Mesenchymal stem cell (in vitro differentiated cells and primary cell): ENCODE measurements at regions not wholly inside any gene's neighbourhood (a gene's known extent, or its start where the extent isn't known, plus 50 kb on each side); places are given as distances from the start of the nearest gene placed in this dataset.

ENCODE experiments used
- DNase-seq: peaks from one replicate; pipeline ENCODE4 v3.0.0-alpha.2; 2013
- H2AFZ ChIP-seq: one replicate; pipeline ENCODE4 v1.6.1; 2013; ENCODE audit warnings: low read depth, mild to moderate bottlenecking, control low read depth, inconsistent platforms, low read length, moderate library complexity
- H2AK5ac ChIP-seq: 2 replicates; pipeline ENCODE4 v1.6.1; 2013; ENCODE audit warnings: low read length, moderate library complexity, mild to moderate bottlenecking, inconsistent platforms; ENCODE audit not compliant: severe bottlenecking
- H2BK120ac ChIP-seq: one replicate; pipeline ENCODE4 v1.6.1; 2013; ENCODE audit warnings: low read depth, mild to moderate bottlenecking, inconsistent platforms, low read length, moderate library complexity
- H2BK12ac ChIP-seq, 2 experiments: one replicate each; pipeline ENCODE4 v1.6.1; 2013; ENCODE audit warnings: inconsistent platforms in 2 of 2, low read length in 2 of 2, mild to moderate bottlenecking in 2 of 2, moderate library complexity in 2 of 2, control low read depth in 1 of 2
- H2BK15ac ChIP-seq: one replicate; pipeline ENCODE4 v1.6.1; 2013; ENCODE audit warnings: mild to moderate bottlenecking, low read depth, inconsistent platforms; ENCODE audit not compliant: poor library complexity, severe bottlenecking
- H2BK5ac ChIP-seq: 2 replicates; pipeline ENCODE4 v1.6.1; 2013; ENCODE audit warnings: low read depth, mild to moderate bottlenecking, low read length, control low read depth, inconsistent platforms; ENCODE audit not compliant: poor library complexity, severe bottlenecking
- H3K14ac ChIP-seq, 2 experiments: one replicate each; pipeline ENCODE4 v1.6.1; 2013; ENCODE audit warnings: inconsistent platforms in 2 of 2, low read length in 2 of 2, control low read depth in 1 of 2, mild to moderate bottlenecking in 1 of 2, moderate library complexity in 1 of 2
- H3K18ac ChIP-seq, 2 experiments: one replicate each; pipeline ENCODE4 v1.6.1; 2013; ENCODE audit warnings: inconsistent platforms in 2 of 2, low read length in 2 of 2, control low read depth in 1 of 2, low read depth in 1 of 2, mild to moderate bottlenecking in 1 of 2
- H3K23ac ChIP-seq, 2 experiments: one replicate each; pipeline ENCODE4 v1.6.1; 2013; ENCODE audit warnings: inconsistent platforms in 2 of 2, low read length in 2 of 2, mild to moderate bottlenecking in 2 of 2, moderate library complexity in 2 of 2, control low read depth in 1 of 2
- H3K27ac ChIP-seq: 2 replicates; pipeline ENCODE4 v1.5.1; 2013; ENCODE audit warnings: mild to moderate bottlenecking, moderate library complexity, low read length, control low read depth, inconsistent platforms; ENCODE audit not compliant: poor library complexity, severe bottlenecking
- H3K27me3 ChIP-seq, 2 experiments: 2 replicates each; pipeline versions ENCODE4 v1.6.1 to v1.7.0; 2013; ENCODE audit warnings: low read length in 2 of 2, mild to moderate bottlenecking in 2 of 2, moderate library complexity in 2 of 2, control low read depth in 1 of 2, inconsistent platforms in 1 of 2; ENCODE audit not compliant: control insufficient read depth in 1 of 2, insufficient read depth in 1 of 2
- H3K36me3 ChIP-seq, 2 experiments: 2 replicates each; pipeline versions ENCODE4 v1.6.1 to v1.7.0; 2013; ENCODE audit warnings: low read length in 2 of 2, control low read depth in 1 of 2, inconsistent platforms in 1 of 2, low read depth in 1 of 2, mild to moderate bottlenecking in 1 of 2; ENCODE audit not compliant: insufficient read depth in 2 of 2, control insufficient read depth in 1 of 2
- H3K4ac ChIP-seq, 2 experiments: one replicate each; pipeline ENCODE4 v1.6.1; 2013; ENCODE audit warnings: inconsistent platforms in 2 of 2, low read length in 2 of 2, mild to moderate bottlenecking in 2 of 2, moderate library complexity in 2 of 2, control low read depth in 1 of 2, low read depth in 1 of 2
- H3K4me1 ChIP-seq: 2 replicates; pipeline ENCODE4 v1.6.1; 2013; ENCODE audit warnings: low read depth, low read length, control low read depth; ENCODE audit not compliant: control insufficient read depth, insufficient read depth
- H3K4me2 ChIP-seq: 2 replicates; pipeline ENCODE4 v1.6.1; 2013; ENCODE audit warnings: low read length, mild to moderate bottlenecking, inconsistent platforms; ENCODE audit not compliant: poor library complexity, severe bottlenecking
- H3K4me3 ChIP-seq, 2 experiments: 2 replicates each; pipeline versions ENCODE4 v1.5.1 to v1.7.0; 2013; ENCODE audit warnings: low read length in 2 of 2, mild to moderate bottlenecking in 2 of 2, control low read depth in 1 of 2, low read depth in 1 of 2; ENCODE audit not compliant: insufficient read depth in 1 of 2
- H3K79me1 ChIP-seq: replicated peaks from 2 replicates; pipeline ENCODE4 v1.6.1; 2013; ENCODE audit warnings: mild to moderate bottlenecking, control low read depth, low read length, inconsistent platforms; ENCODE audit not compliant: poor library complexity, severe bottlenecking
- H3K9ac ChIP-seq: 2 replicates; pipeline ENCODE4 v1.7.0; 2013; ENCODE audit warnings: mild to moderate bottlenecking, low read length, moderate library complexity
- H3K9me3 ChIP-seq: 2 replicates; pipeline ENCODE4 v1.7.0; 2013; ENCODE audit warnings: mild to moderate bottlenecking, low read length; ENCODE audit not compliant: control insufficient read depth
- H4K8ac ChIP-seq: one replicate; pipeline ENCODE4 v1.6.1; 2013; ENCODE audit warnings: inconsistent platforms, mild to moderate bottlenecking, low read length, moderate library complexity
- H4K91ac ChIP-seq: one replicate; pipeline ENCODE4 v1.6.1; 2013; ENCODE audit warnings: mild to moderate bottlenecking, low read length, inconsistent platforms
- WGBS: methylation state at CpG from one replicate; pipeline ENCODE4 v1.1.7; 2013; ENCODE audit warnings: mixed read lengths; 5-methylcytosine and 5-hydroxymethylcytosine counted together

- WGBS: 88% methylated on average over 7 of the region's 7 CpGs
- H2AK5ac ChIP-seq: no peak overlapping the region
- H3K27ac ChIP-seq: no peak overlapping the region
- H3K4me3 ChIP-seq: no peak overlapping the region
- no peak overlapping the region for H3K14ac ChIP-seq
- no peaks in the 10 kb centered on the region for H3K27me3 ChIP-seq
- H4K8ac ChIP-seq: no peak overlapping the region
- H3K9ac ChIP-seq: no peak overlapping the region
- H3K4ac ChIP-seq: no peak overlapping the region
- H3K79me1 ChIP-seq: no peaks in the 10 kb centered on the region
- no peak overlapping the region for H2BK15ac ChIP-seq
- no peak for DNase-seq
- H4K91ac ChIP-seq: no peak overlapping the region
- H3K4me2 ChIP-seq: no peak overlapping the region
- no peak overlapping the region for H2BK120ac ChIP-seq
- H2BK12ac ChIP-seq: no peak overlapping the region
- no peak overlapping the region for H2BK5ac ChIP-seq
- H3K36me3 ChIP-seq: no peaks in the 10 kb centered on the region
- no peak overlapping the region for H2AFZ ChIP-seq
- H3K9me3 ChIP-seq: no peaks in the 10 kb centered on the region
- H3K23ac ChIP-seq: no peak overlapping the region
- H3K18ac ChIP-seq: no peak overlapping the region
- no peaks in the 10 kb centered on the region for H3K4me1 ChIP-seq
Measured at GRCh38 chr1:5415606-5416005, 576.6 kb downstream of the NPHP4 start.

- no peak overlapping the region for H2BK12ac ChIP-seq
- no peak overlapping the region for H3K4me3 ChIP-seq
- no peak overlapping the region for H3K23ac ChIP-seq
- H3K36me3 ChIP-seq: no peaks in the 10 kb centered on the region
- no peak overlapping the region for H2BK120ac ChIP-seq
- no peak overlapping the region for H4K8ac ChIP-seq
- H3K27ac ChIP-seq: no peak overlapping the region
- no peak overlapping the region for H3K18ac ChIP-seq
- no peaks in the 10 kb centered on the region for H3K79me1 ChIP-seq
- H2AK5ac ChIP-seq: no peak overlapping the region
- no peak overlapping the region for H3K4ac ChIP-seq
- no peak for DNase-seq
- no peak overlapping the region for H2BK15ac ChIP-seq
- no peaks in the 10 kb centered on the region for H3K9me3 ChIP-seq
- H3K9ac ChIP-seq: no peak overlapping the region
- H2BK5ac ChIP-seq: no peak overlapping the region
- H3K4me1 ChIP-seq: no peaks in the 10 kb centered on the region
- no peak overlapping the region for H3K14ac ChIP-seq
- no peaks in the 10 kb centered on the region for H3K27me3 ChIP-seq
- 70% methylated on average over 4 of the region's 4 CpGs for WGBS
- no peak overlapping the region for H3K4me2 ChIP-seq
- no peak overlapping the region for H2AFZ ChIP-seq
- no peak overlapping the region for H4K91ac ChIP-seq
Measured at GRCh38 chr1:5410652-5411051, 581.6 kb downstream of the NPHP4 start.

GRCh38 chr1:5408401-5408800 is 583.8 kb downstream of the NPHP4 start:
- Histone ChIP-seq H4K91ac (no peak overlapping the region), H3K23ac (no peak overlapping the region), H2BK12ac (no peak overlapping the region), H3K27me3 (no peaks in the 10 kb centered on the region), H3K36me3 (no peaks in the 10 kb centered on the region), H3K4me2 (no peak overlapping the region), H3K9ac (no peak overlapping the region), H3K4ac (no peak overlapping the region), H2BK5ac (no peak overlapping the region), H2AFZ (no peak overlapping the region), H3K18ac (no peak overlapping the region), H2BK15ac (no peak overlapping the region), H2AK5ac (no peak overlapping the region), H3K14ac (no peak overlapping the region), H3K9me3 (no peaks in the 10 kb centered on the region), H3K4me3 (no peak overlapping the region), H3K79me1 (no peaks in the 10 kb centered on the region), H3K27ac (no peak overlapping the region), H3K4me1 (no peaks in the 10 kb centered on the region), H4K8ac (no peak overlapping the region), H2BK120ac (no peak overlapping the region)
- 55% methylated on average over 1 of the region's 1 CpG for WGBS
- no peak for DNase-seq

- no peak overlapping the region for H2BK5ac ChIP-seq
- no peak overlapping the region for H3K9ac ChIP-seq
- H3K23ac ChIP-seq: no peak overlapping the region
- no peak overlapping the region for H3K4me2 ChIP-seq
- H3K18ac ChIP-seq: no peak overlapping the region
- H3K27ac ChIP-seq: no peak overlapping the region
- no peak overlapping the region for H2BK120ac ChIP-seq
- H4K91ac ChIP-seq: no peak overlapping the region
- H2BK15ac ChIP-seq: no peak overlapping the region
- no peaks in the 10 kb centered on the region for H3K36me3 ChIP-seq
- H3K4ac ChIP-seq: no peak overlapping the region
- H3K14ac ChIP-seq: no peak overlapping the region
- H3K79me1 ChIP-seq: no peaks in the 10 kb centered on the region
- 77% methylated on average over 3 of the region's 3 CpGs for WGBS
- no peak for DNase-seq
- H2BK12ac ChIP-seq: no peak overlapping the region
- H3K4me3 ChIP-seq: no peak overlapping the region
- H4K8ac ChIP-seq: no peak overlapping the region
- no peaks in the 10 kb centered on the region for H3K27me3 ChIP-seq
- H3K4me1 ChIP-seq: no peaks in the 10 kb centered on the region
- no peak overlapping the region for H2AFZ ChIP-seq
- H3K9me3 ChIP-seq: no peaks in the 10 kb centered on the region
- no peak overlapping the region for H2AK5ac ChIP-seq
Measured at GRCh38 chr1:5405263-5405662, 587.0 kb downstream of the NPHP4 start.
